HCT116 (cell line): ENCODE measurements at regions not wholly inside any gene's neighbourhood (a gene's known extent, or its start where the extent isn't known, plus 50 kb on each side); places are given as distances from the start of the nearest gene placed in this dataset.

Experiments used
- ATAC-seq: fragments of 200-7000 bp; cut with Tn5 transposase; 2 replicates; pipeline ENCODE4 v1.9.1; 2020; ENCODE audit warnings: mild to moderate bottlenecking, moderate library complexity
- BruUV-seq: library from RNA; stranded (reverse); fragments of 400-500 nt; replicated peaks from 2 replicates; lab custom pipeline; 2021; lab: Mats Ljungman, UMichigan
- CTCF ChIA-PET: fragments of 300-600 bp; sonication (Branson Sonifier 250); formaldehyde crosslinking; loops from one replicate; lab custom pipeline; 2021; ENCODE audit warnings: antibody characterized with exemption; lab: Charles Lee
- POLR2A ChIA-PET: fragments of 300-600, 350-600 bp; sonication (Branson Sonifier 250); formaldehyde crosslinking; loops from one replicate; lab custom pipeline; 2021; ENCODE audit warnings: antibody characterized with exemption; lab: Charles Lee
- RAD21 ChIA-PET, 2 experiments: fragments of 300-600 bp; sonication (Branson Sonifier 250); formaldehyde crosslinking; loops; one replicate each; lab custom pipeline; 2023; ENCODE audit warnings: low total read pairs in 2 of 2; ENCODE audit not compliant: uncharacterized antibody in 2 of 2, unreplicated experiment in 2 of 2, low non-redundant PET in 1 of 2; lab: Charles Lee
- DNase-seq: peaks from one replicate; pipeline ENCODE4 v3.0.0-alpha.2; 2010; ENCODE audit warnings: low read depth, low spot score
- H2AFZ ChIP-seq: fragments of 200-600 bp; shearing (Covaris generic), sonication (generic); 2 replicates; pipeline ENCODE4 v1.6.1; 2017; ENCODE audit warnings: low read depth, mixed run types, mixed read lengths, antibody characterized with exemption, low read length; ENCODE audit not compliant: poor library complexity, severe bottlenecking
- H3K27ac ChIP-seq: 2 replicates; pipeline ENCODE4 v1.5.1; 2012; ENCODE audit warnings: low read depth, low read length
- H3K27me3 ChIP-seq: fragments of 200-600 bp; sonication (generic); 2 replicates; pipeline ENCODE4 v1.6.1; 2016; ENCODE audit warnings: mixed run types, low read length, mixed read lengths; ENCODE audit not compliant: insufficient read depth
- H3K36me3 ChIP-seq, 2 experiments: fragments of 200-500 bp in 1 of 2; fragments of 200-600 bp in 1 of 2; sonication (Bioruptor generic) in 1 of 2; sonication (generic) in 1 of 2; 2 replicates each; pipeline versions ENCODE4 v1.5.1 to v1.6.1; 2014 to 2016; ENCODE audit warnings: low read length in 2 of 2, inconsistent platforms in 1 of 2, mixed read lengths in 1 of 2, mixed run types in 1 of 2; ENCODE audit not compliant: insufficient read depth in 2 of 2, control insufficient read depth in 1 of 2
- H3K4me1 ChIP-seq, 2 experiments: fragments of 200-600 bp in 1 of 2; sonication (generic) in 1 of 2; 2 replicates each; pipeline versions ENCODE4 v1.5.1 to v1.6.1; 2012 to 2017; ENCODE audit warnings: low read length in 2 of 2, inconsistent platforms in 1 of 2, mild to moderate bottlenecking in 1 of 2, mixed read lengths in 1 of 2, mixed run types in 1 of 2, moderate library complexity in 1 of 2; ENCODE audit not compliant: insufficient read depth in 2 of 2, control insufficient read depth in 1 of 2
- H3K4me2 ChIP-seq: fragments of 200-600 bp; sonication (generic); 2 replicates; pipeline ENCODE4 v1.6.1; 2017; ENCODE audit warnings: mixed run types, low read length, mixed read lengths
- H3K4me3 ChIP-seq, 2 experiments: fragments of 200-600 bp in 1 of 2; sonication (generic) in 1 of 2; replicated peaks in 1 of 2; 2 replicates each; pipeline ENCODE4 v1.5.1; 2011 to 2016; ENCODE audit warnings: low read length in 2 of 2, control low read depth in 1 of 2, low read depth in 1 of 2, mild to moderate bottlenecking in 1 of 2, mixed read lengths in 1 of 2, mixed run types in 1 of 2
- H3K79me2 ChIP-seq: fragments of 200-600 bp; sonication (generic); 2 replicates; pipeline ENCODE4 v1.6.1; 2017; ENCODE audit warnings: mild to moderate bottlenecking, mixed run types, low read length, moderate library complexity, mixed read lengths; ENCODE audit not compliant: insufficient read depth
- H3K9ac ChIP-seq: fragments of 200-600 bp; sonication (generic); 2 replicates; pipeline ENCODE4 v1.6.1; 2016; ENCODE audit warnings: low read length, mixed read lengths
- H3K9me2 ChIP-seq: fragments of 200-600 bp; sonication (generic), shearing (Covaris generic); 2 replicates; pipeline ENCODE4 v1.6.1; 2017; ENCODE audit warnings: mixed run types, mild to moderate bottlenecking, moderate library complexity; ENCODE audit not compliant: insufficient read depth
- H3K9me3 ChIP-seq, 2 experiments: fragments of 200-500 bp in 1 of 2; fragments of 200-600 bp in 1 of 2; sonication (Bioruptor generic) in 1 of 2; sonication (generic) in 1 of 2; 2 replicates each; pipeline ENCODE4 v1.6.1; 2014 to 2017; ENCODE audit warnings: low read length in 2 of 2, mixed read lengths in 2 of 2, inconsistent platforms in 1 of 2, low read depth in 1 of 2, mild to moderate bottlenecking in 1 of 2, mixed run types in 1 of 2, moderate library complexity in 1 of 2; ENCODE audit not compliant: control insufficient read depth in 1 of 2, insufficient read depth in 1 of 2
- H4K20me1 ChIP-seq: fragments of 200-600 bp; sonication (generic), shearing (Covaris generic); 2 replicates; pipeline ENCODE4 v1.6.1; 2017; ENCODE audit warnings: mixed run types, mild to moderate bottlenecking, moderate library complexity; ENCODE audit not compliant: insufficient read depth
- CEBPB ChIP-seq: IDR thresholded peaks from 2 replicates; pipeline ENCODE4 v1.6.1; 2012; ENCODE audit warnings: low read depth
- CTCF ChIP-seq, 3 experiments: fragments of 200-600 bp in 1 of 3; sonication (generic) in 1 of 3; IDR thresholded peaks in 2 of 3; conservative IDR thresholded peaks in 1 of 3; 2 replicates each; pipeline ENCODE4 v1.5.1; 2012 to 2017; ENCODE audit warnings: low read depth in 2 of 3, low read length in 2 of 3, antibody characterized with exemption in 1 of 3, borderline replicate concordance in 1 of 3, control low read depth in 1 of 3, mild to moderate bottlenecking in 1 of 3, mixed read lengths in 1 of 3, mixed run types in 1 of 3, moderate library complexity in 1 of 3; ENCODE audit not compliant: insufficient read depth in 1 of 3
- EGR1 ChIP-seq: IDR thresholded peaks from 2 replicates; pipeline ENCODE4 v1.6.1; 2012; ENCODE audit warnings: low read depth
- ELF1 ChIP-seq: IDR thresholded peaks from 2 replicates; pipeline ENCODE4 v1.6.1; 2012; ENCODE audit warnings: low read depth, borderline replicate concordance
- EZH2 ChIP-seq: fragments of 200-600 bp; sonication (generic); IDR thresholded peaks from 2 replicates; pipeline ENCODE4 v1.6.1; 2017; ENCODE audit warnings: antibody characterized with exemption, mixed run types
- FOSL1 ChIP-seq: IDR thresholded peaks from 2 replicates; pipeline ENCODE4 v1.6.1; 2012; ENCODE audit warnings: low read depth
- JUND ChIP-seq: IDR thresholded peaks from 2 replicates; pipeline ENCODE4 v1.6.1; 2012
- POLR2A ChIP-seq: IDR thresholded peaks from 2 replicates; pipeline ENCODE4 v1.7.0; 2011; ENCODE audit warnings: borderline replicate concordance; ENCODE audit not compliant: insufficient read depth, insufficient read length; ENCODE audit errors: extremely low read depth
- POLR2AphosphoS5 ChIP-seq: IDR thresholded peaks from 2 replicates; pipeline ENCODE4 v1.6.1; 2011; ENCODE audit warnings: mild to moderate bottlenecking, low read depth, low read length, moderate library complexity
- RAD21 ChIP-seq: IDR thresholded peaks from 2 replicates; pipeline ENCODE4 v1.6.1; 2012; ENCODE audit warnings: low read depth, mild to moderate bottlenecking
- SIN3A ChIP-seq: IDR thresholded peaks from 2 replicates; pipeline ENCODE4 v1.6.1; 2012; ENCODE audit warnings: low read depth
- SRF ChIP-seq: IDR thresholded peaks from 2 replicates; pipeline ENCODE4 v1.6.1; 2012; ENCODE audit warnings: low read depth
- TCF7L2 ChIP-seq: IDR thresholded peaks from 2 replicates; pipeline ENCODE4 v1.7.0; 2011; ENCODE audit warnings: borderline replicate concordance, inconsistent platforms; ENCODE audit not compliant: insufficient read depth, insufficient read length; ENCODE audit errors: extremely low read depth
- ZFX ChIP-seq: fragments of 450-650 bp; IDR thresholded peaks from 2 replicates; pipeline ENCODE4 v1.6.1; 2017
- intact Hi-C: fragments of 100-400 bp; cut with micrococcal nuclease; formaldehyde crosslinking; loops from 2 replicates; pipeline ENCODE4 v1.10.0; 2022
- TF ChIP-seq, protein P1 (sequence below): IDR thresholded peaks from 2 replicates; pipeline ENCODE4 v1.6.1; 2012
- TF ChIP-seq, protein P2 (sequence below): IDR thresholded peaks from 2 replicates; pipeline ENCODE4 v1.6.1; 2012
- TF ChIP-seq, protein P3 (sequence below): IDR thresholded peaks from 2 replicates; pipeline ENCODE4 v1.6.1; 2011; ENCODE audit warnings: mild to moderate bottlenecking, low read length, moderate library complexity; ENCODE audit not compliant: insufficient replicate concordance; ENCODE audit errors: extremely low read depth

- BruUV-seq = no TSS peak
- Histone ChIP-seq H3K4me1 (no peaks in the 10 kb centered on the region), H2AFZ (no peak overlapping the region), H3K9me3 (no peaks in the 10 kb centered on the region), H3K79me2 (no peaks in the 10 kb centered on the region), H4K20me1 (no peaks in the 10 kb centered on the region), H3K27ac (no peak overlapping the region), H3K4me3 (no peak overlapping the region), H3K27me3 (peaks cover 7% of the 10 kb centered on the region), H3K4me2 (no peak overlapping the region), H3K9ac (no peak overlapping the region), H3K9me2 (no peaks in the 10 kb centered on the region), H3K36me3 (no peaks in the 10 kb centered on the region)
- no peak for DNase-seq
- TF ChIP-seq CEBPB = no peak
- no peak for TF ChIP-seq POLR2AphosphoS5
- no peak for TF ChIP-seq ELF1
- intact Hi-C loops = no loop called here
- ATAC-seq = no peak
- ChIA-PET POLR2A (no interaction called here), CTCF (no interaction called here), RAD21 (no interaction called here)
Measured at GRCh38 chr9:73441890-73442818, 290.5 kb downstream of the ANXA1 start.

DNA sequence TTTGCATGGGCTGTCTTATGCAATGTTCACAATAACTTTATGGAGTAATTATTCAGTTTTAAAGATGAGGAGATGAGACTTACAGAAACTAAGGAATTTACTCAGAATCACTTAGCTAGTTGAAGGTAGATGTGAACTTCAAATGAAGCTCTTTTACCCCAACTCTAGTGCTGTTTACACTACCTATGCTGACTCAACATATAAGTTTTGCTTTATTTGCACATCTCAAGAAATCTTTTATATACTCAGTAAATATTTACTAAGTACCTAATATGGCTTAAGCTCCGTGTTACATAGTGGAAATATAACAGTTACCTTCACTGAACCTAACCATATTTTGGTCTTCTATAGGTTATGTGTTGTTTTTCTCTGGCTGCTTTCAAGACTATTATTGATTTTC lies 293.2 kb downstream of the ANXA1 start:
- Histone ChIP-seq H3K4me2 (no peak overlapping the region), H3K9me2 (no peaks in the 10 kb centered on the region), H3K36me3 (no peaks in the 10 kb centered on the region), H3K9ac (no peak overlapping the region), H3K27me3 (peaks cover 2% of the 10 kb centered on the region), H2AFZ (no peak overlapping the region), H3K4me1 (no peaks in the 10 kb centered on the region), H3K4me3 (no peak overlapping the region), H3K9me3 (no peaks in the 10 kb centered on the region), H4K20me1 (no peaks in the 10 kb centered on the region), H3K27ac (no peak overlapping the region), H3K79me2 (no peaks in the 10 kb centered on the region)
- DNase-seq (no peak), ATAC-seq (no peak)
- ChIA-PET CTCF (no interaction called here), POLR2A (no interaction called here), RAD21 (no interaction called here)
- BruUV-seq = no TSS peak
- intact Hi-C loops = no loop called here
- TF ChIP-seq RAD21 = no peak
- no peak for TF ChIP-seq ELF1
- TF ChIP-seq, protein P1, sequence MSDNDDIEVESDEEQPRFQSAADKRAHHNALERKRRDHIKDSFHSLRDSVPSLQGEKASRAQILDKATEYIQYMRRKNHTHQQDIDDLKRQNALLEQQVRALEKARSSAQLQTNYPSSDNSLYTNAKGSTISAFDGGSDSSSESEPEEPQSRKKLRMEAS = no peak
- no peak for TF ChIP-seq SRF
- no peak for TF ChIP-seq EGR1
- no peak for TF ChIP-seq SIN3A
- TF ChIP-seq POLR2A = no peak
- no peak for TF ChIP-seq JUND
- TF ChIP-seq CTCF (IDR thresholded peaks at IDR 0.05 in 2 of 3, conservative IDR thresholded peaks at IDR 0.05 in 1 of 3; ENCODE audit: borderline replicate concordance in 1 of 3, insufficient read depth in 1 of 3, low read depth in 2 of 3, low read length in 2 of 3) = no peak
- TF ChIP-seq EZH2 = no peak
- TF ChIP-seq TCF7L2 = no peak
- TF ChIP-seq, protein P2, sequence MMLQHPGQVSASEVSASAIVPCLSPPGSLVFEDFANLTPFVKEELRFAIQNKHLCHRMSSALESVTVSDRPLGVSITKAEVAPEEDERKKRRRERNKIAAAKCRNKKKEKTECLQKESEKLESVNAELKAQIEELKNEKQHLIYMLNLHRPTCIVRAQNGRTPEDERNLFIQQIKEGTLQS = no peak
- TF ChIP-seq, protein P3, sequence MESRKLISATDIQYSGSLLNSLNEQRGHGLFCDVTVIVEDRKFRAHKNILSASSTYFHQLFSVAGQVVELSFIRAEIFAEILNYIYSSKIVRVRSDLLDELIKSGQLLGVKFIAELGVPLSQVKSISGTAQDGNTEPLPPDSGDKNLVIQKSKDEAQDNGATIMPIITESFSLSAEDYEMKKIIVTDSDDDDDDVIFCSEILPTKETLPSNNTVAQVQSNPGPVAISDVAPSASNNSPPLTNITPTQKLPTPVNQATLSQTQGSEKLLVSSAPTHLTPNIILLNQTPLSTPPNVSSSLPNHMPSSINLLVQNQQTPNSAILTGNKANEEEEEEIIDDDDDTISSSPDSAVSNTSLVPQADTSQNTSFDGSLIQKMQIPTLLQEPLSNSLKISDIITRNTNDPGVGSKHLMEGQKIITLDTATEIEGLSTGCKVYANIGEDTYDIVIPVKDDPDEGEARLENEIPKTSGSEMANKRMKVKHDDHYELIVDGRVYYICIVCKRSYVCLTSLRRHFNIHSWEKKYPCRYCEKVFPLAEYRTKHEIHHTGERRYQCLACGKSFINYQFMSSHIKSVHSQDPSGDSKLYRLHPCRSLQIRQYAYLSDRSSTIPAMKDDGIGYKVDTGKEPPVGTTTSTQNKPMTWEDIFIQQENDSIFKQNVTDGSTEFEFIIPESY = no peak
- TF ChIP-seq POLR2AphosphoS5 = no peak
- no peak for TF ChIP-seq CEBPB
- no peak for TF ChIP-seq FOSL1
- no peak for TF ChIP-seq ZFX
